Activated naive CD4-positive, alpha-beta T cell treated with Interleukin-2 at 50 U/mL for 16 hours (primary cell): ENCODE measurements at regions not wholly inside any gene's neighbourhood (a gene's known extent, or its start where the extent isn't known, plus 50 kb on each side); places are given as distances from the start of the nearest gene placed in this dataset.

Experiments used
- DNase-seq: peaks from one replicate; pipeline ENCODE4 v3.0.0-alpha.2; 2020

DNA sequence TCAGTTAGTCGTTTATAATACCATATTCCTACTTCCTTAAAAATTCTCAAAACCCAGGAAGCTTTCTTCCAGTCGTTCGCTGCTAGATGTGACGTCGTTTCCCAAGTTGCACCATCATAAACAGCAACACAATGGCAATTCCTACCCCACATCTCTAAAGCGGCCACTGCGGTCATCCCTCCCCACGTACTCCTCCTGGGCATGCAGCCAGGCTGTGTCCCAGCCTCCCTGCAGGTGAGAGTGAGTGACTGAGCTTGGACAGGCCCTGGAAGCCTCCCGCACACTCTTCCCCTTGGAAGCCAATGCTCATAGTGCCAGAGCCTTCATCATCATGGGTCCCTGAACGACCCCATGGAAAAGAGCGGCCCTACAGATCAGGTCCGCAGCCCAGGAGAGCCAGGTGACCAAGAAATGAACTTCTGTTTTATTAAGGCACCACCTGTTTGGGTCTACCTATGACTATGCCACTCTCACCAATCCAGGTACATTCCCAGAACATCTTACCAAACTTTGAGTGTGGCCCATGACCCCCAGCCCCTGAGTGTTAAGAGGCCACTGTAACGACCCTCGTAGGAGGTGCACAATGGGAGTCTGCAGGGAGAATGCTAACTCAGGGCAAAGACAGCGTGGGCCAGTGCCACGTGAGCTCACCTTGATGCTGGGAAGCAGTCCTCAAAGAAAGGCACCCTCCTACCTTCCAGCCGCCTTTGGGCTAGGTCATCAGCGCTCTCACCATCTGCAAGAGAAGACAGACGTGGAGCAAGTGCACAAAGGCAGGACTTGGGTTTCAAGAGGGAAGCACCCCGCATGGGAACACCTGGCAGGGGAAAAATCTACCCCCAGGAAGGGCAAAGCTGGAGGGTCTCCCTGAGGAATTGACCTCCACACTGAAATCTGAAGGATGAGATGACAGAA is 74.7 kb upstream of the RAB6C start:
- no peak for DNase-seq

GRCh38 chr2:129905664-129906081 is 73.8 kb upstream of the RAB6C start:
- no peak for DNase-seq

DNA sequence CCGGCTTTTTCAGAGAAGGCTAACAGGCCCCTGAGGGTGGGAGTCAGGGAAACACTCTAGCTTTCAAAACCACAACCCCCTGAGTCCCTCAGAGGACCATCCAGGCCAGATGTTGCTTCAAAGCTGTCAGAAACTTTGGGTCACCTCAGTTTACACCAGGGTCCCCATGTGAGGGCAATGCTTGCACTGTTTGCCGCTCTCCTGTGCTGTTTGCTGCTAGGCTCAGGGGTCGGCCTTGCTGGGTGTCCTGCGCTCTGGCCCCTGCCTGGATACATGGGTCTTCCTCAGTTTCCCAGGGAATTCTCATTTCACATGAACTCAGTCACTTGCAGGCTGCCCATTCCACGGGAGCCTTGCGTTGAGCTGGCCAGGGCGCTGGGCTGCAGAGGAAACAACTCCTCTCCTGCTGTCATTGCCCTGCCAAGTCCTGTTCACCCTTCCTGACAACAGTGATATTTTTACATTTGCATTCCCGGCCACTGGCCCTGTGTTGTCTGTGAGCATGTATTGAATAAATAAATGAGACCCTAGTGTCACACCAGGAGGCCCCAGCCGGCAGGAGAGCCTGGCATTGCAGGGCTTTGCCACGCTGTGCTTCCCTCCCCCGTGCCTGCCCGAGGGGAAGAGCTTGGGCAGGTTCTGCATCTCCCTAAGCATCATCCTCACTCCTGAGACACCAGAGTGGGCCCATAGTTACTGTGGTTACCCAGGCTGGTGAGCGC is 73.2 kb upstream of the RAB6C start:
- no peak for DNase-seq

GRCh38 chr2:129906861-129907235 is 72.6 kb upstream of the RAB6C start:
- DNase-seq, result no peak

- no peak for DNase-seq
Measured at GRCh38 chr2:129907256-129907998, 72.0 kb upstream of the RAB6C start.

GRCh38 chr2:129908721-129909373 is 70.6 kb upstream of the RAB6C start:
- DNase-seq, result no peak

GRCh38 chr2:129909651-129910418 is 69.6 kb upstream of the RAB6C start:
- no peak for DNase-seq

- DNase-seq, result no peak
Measured at GRCh38 chr2:129910446-129911362, 68.8 kb upstream of the RAB6C start.

DNA sequence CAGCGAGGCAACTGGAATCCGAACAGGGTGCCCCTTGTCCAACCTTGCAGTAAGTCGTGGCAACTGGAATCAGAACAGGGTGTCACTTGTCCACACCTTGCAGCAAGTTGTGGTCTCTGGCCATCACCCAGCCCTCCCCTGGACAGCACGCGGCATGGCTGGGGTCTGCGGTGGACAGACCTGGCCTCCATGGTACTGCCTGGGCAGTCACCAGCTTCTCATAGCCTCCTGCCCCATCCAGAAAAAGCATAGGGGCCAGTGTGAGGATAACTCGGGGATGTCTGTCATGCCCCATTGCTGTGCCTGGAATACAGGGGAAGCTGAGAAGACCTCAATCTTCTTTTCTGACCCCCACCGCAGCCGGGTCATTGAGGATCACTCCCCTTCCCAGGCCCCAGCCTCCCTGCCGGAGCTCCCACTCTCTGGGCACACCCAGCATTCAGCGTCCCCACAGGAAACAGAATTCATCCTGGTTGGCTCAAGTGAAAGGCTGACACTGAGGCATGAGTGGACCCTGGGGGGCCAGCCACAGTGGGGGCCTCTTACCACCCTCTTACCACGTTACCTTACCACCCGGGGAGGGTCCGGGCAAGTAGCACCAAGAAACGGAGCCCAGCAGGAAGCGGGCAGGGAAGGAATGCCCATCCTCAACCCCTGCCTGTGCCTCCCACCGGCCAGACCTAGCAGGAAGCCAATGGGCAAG is 68.0 kb upstream of the RAB6C start:
- no peak for DNase-seq

GRCh38 chr2:129912066-129912820 is 67.2 kb upstream of the RAB6C start:
- no peak for DNase-seq

GRCh38 chr2:129912871-129913694 is 66.4 kb upstream of the RAB6C start:
- no peak for DNase-seq

DNA sequence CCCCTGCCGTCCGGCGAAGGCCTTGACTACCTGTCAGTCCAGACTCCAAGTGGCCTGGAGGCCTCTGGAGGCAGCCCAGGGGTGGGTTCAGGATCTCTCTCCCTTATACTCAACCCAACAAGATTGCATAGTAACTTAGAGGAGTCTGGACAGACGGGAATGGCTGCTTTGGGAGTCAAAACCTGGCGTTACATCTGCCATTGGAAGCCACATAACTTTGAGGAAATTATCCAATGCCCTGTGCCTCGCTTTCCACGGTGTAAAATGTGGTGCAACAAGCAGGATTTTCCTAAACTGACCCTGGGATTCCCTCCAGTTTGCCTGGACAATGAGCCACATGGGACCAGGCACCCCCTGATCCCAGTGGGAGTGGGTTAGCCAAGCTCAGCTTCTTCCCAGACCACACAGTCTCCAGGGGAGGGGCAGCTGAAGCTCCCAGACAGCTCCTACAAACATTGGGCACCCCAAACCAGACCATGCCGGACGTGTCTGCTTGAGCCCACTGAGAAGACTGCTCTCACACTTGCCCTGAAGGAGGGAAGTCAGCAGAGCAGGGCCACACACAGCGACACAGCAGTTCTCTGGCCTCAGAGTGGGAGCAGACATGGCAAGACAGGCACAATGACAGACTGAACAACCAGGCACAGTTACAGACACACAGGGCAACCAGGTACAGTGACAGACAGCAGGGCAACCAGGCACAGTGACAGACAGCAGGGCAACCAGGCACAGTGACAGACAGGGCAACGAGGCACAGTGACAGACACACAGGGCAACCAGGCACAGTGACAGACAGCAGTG is 65.6 kb upstream of the RAB6C start:
- no peak for DNase-seq

DNA sequence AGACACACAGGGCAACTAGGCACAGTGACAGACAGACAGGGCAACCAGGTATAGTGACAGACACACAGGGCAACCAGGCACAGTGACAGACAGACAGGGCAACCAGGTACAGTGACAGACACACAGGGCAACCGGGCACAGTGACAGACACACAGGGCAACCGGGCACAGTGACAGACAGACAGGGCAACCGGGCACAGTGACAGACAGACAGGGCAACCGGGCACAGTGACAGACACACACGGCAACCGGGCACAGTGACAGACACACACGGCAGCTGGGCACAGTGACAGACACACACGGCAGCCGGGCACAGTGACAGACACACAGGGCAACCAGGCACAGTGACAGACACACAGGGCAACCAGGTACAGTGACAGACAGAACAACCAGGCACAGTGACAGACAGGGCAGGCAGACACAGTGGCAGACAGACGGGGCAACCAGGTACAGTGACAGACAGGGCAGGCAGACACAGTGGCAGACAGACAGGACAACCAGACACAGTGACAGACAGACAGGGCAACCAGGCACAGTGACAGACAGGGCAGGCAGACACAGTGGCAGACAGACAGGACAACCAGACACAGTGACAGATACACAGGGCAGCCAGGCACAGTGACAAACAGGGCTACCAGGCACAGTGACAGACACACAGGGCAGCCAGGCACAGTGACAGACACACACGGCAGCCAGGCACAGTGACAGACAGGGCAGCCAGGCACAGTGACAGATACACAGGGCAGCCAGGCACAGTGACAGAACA is 64.7 kb upstream of the RAB6C start:
- no peak for DNase-seq

- DNase-seq, result no peak
Measured at GRCh38 chr2:129915303-129915840, 64.1 kb upstream of the RAB6C start.

- DNase-seq, result no peak
Measured at GRCh38 chr2:129918604-129919003, 60.9 kb upstream of the RAB6C start.

DNA sequence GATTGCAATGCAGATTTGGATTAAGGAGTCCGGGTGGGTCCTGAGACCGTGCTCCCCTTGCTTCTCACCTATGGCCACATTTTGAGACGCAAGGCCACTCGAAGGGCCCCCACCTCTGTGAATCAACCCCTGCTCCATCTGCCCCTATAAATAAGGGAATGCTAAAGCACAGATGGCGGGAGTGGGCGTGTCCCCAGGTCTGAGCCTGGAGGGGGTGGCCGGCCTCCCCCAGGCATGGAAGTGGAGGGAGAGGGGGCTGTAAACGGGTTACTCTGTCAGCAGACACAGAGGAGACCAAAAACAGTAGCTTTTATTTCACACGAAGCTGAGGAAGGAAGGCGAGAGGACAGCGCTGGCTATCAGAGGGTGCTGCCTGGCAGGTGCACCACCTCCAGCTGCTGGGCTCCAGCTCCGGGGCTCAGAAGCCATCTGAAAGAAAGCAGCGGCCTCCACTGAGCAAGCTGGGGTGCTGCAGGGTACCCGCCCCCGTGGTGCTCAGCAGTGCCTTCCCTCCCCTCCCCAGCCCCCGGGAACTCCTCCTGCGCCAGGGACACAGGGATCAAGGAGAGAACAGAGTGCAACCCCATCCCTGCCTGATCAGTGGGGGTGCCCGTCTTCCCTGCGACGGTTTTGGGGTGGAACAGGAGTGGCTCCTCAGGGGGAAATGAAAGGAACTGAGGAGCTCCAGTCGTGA is 56.7 kb upstream of the RAB6C start:
- DNase-seq, result no peak
